Hepatocyte (in vitro differentiated cells): ENCODE measurements at regions not wholly inside any gene's neighbourhood (a gene's known extent, or its start where the extent isn't known, plus 50 kb on each side); places are given as distances from the start of the nearest gene placed in this dataset.

Experiments used
- DNase-seq: peaks from one replicate; pipeline ENCODE4 v3.0.0-alpha.2; 2016; ENCODE audit warnings: low spot score
- H2AFZ ChIP-seq: fragments of 200-600 bp; sonication (generic); 2 replicates; pipeline ENCODE4 v1.6.0; 2016; ENCODE audit warnings: antibody characterized with exemption, mild to moderate bottlenecking
- H3K27ac ChIP-seq: fragments of 200-600 bp; sonication (generic); 2 replicates; pipeline ENCODE4 v1.5.1; 2016; ENCODE audit warnings: mild to moderate bottlenecking
- H3K27me3 ChIP-seq: fragments of 200-600 bp; sonication (generic); 2 replicates; pipeline ENCODE4 v1.6.1; 2016
- H3K36me3 ChIP-seq: fragments of 200-600 bp; sonication (generic); replicated peaks from 2 replicates; pipeline ENCODE4 v1.5.1; 2016; ENCODE audit warnings: low read depth; ENCODE audit not compliant: insufficient read depth
- H3K4me1 ChIP-seq: fragments of 200-600 bp; sonication (generic); 2 replicates; pipeline ENCODE4 v1.5.1; 2016; ENCODE audit warnings: mild to moderate bottlenecking, moderate library complexity; ENCODE audit not compliant: insufficient read depth
- H3K4me2 ChIP-seq: fragments of 200-600 bp; sonication (generic); 2 replicates; pipeline ENCODE4 v1.6.0; 2016
- H3K4me3 ChIP-seq: fragments of 200-600 bp; sonication (generic); 2 replicates; pipeline ENCODE4 v1.5.1; 2016; ENCODE audit warnings: mild to moderate bottlenecking
- H3K79me2 ChIP-seq: fragments of 200-600 bp; sonication (generic); 2 replicates; pipeline ENCODE4 v1.6.0; 2017; ENCODE audit warnings: mild to moderate bottlenecking
- H3K9me2 ChIP-seq: fragments of 200-600 bp; sonication (generic); replicated peaks from 2 replicates; pipeline ENCODE4 v1.6.0; 2017; ENCODE audit warnings: mild to moderate bottlenecking; ENCODE audit not compliant: insufficient read depth
- H3K9me3 ChIP-seq: fragments of 200-600 bp; sonication (generic); 2 replicates; pipeline ENCODE4 v1.5.1; 2016; ENCODE audit warnings: low read depth, mild to moderate bottlenecking
- H4K20me1 ChIP-seq: fragments of 200-600 bp; sonication (generic); 2 replicates; pipeline ENCODE4 v1.6.0; 2016; ENCODE audit warnings: mild to moderate bottlenecking; ENCODE audit not compliant: insufficient read depth, poor library complexity, severe bottlenecking
- CTCF ChIP-seq: fragments of 200-600 bp; sonication (generic); IDR thresholded peaks from 2 replicates; pipeline ENCODE4 v1.5.1; 2016; ENCODE audit warnings: antibody characterized with exemption, mild to moderate bottlenecking; ENCODE audit not compliant: poor library complexity
- EZH2 ChIP-seq: fragments of 200-600 bp; sonication (generic); IDR thresholded peaks from 2 replicates; pipeline ENCODE4 v1.6.1; 2016; ENCODE audit warnings: antibody characterized with exemption, mild to moderate bottlenecking, borderline replicate concordance
- EZH2phosphoT487 ChIP-seq: fragments of 200-600 bp; sonication (generic); IDR thresholded peaks from one replicate; pipeline ENCODE4 v1.6.1; 2018; ENCODE audit warnings: antibody characterized with exemption, mild to moderate bottlenecking, low read depth, moderate library complexity; ENCODE audit not compliant: unreplicated experiment, severe bottlenecking
- WGBS: methylation state at CpG from one replicate; pipeline ENCODE4 v1.1.6; 2016; ENCODE audit warnings: low lambda C conversion rate; ENCODE audit errors: missing lambda C conversion rate; 5-methylcytosine and 5-hydroxymethylcytosine counted together

DNA sequence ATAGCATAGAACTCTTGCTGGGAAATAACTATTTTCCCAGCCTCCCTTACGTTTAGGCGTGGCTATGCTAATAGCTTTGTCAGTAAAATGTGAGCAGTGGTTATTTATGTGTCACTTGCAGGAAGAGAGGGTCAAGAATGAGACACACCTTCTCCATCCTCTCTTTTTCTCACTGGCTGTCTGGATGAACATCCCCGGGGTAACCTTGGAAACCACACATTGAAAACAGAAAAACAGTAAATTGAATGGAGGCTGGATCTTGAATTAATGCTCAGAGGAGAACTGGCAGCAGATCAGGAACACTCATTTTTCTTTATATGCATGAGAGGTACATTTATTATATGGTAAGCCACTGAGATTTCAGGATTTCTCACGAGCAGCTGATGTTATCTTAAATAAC is 127.6 kb downstream of the DNAJB9 start:
- DNase-seq = no peak
- Histone ChIP-seq H3K36me3 (no peaks in the 10 kb centered on the region), H3K79me2 (no peaks in the 10 kb centered on the region), H3K9me2 (no peaks in the 10 kb centered on the region), H3K27ac (no peak overlapping the region), H3K4me2 (no peak overlapping the region), H3K4me3 (no peak overlapping the region), H2AFZ (no peak overlapping the region), H3K4me1 (no peaks in the 10 kb centered on the region), H3K9me3 (no peaks in the 10 kb centered on the region), H3K27me3 (no peaks in the 10 kb centered on the region), H4K20me1 (no peaks in the 10 kb centered on the region)
- TF ChIP-seq EZH2 (no peak), EZH2phosphoT487 (no peak), CTCF (no peak)
- 69% methylated on average over 4 of the region's 4 CpGs for WGBS

DNA sequence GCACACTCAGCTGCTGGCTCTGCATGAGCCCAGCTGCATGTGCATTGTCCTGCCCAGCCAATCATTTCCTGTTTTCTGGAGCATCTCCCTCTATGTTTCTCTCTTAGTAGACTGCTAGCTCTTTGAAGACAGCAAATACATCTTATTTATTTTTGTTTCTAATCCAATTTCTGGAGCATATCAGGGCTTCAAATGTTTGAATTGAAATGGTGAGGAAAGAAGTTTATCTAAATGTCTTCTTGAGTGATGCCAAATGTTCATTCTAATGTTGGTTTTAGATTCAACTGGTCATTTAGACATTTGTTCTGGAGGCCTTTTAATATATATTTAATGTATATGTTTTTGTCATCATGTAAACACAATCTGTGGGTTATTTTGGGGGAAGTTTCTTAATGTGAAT is 141.9 kb downstream of the DNAJB9 start:
- TF ChIP-seq EZH2 (no peak), CTCF (no peak), EZH2phosphoT487 (no peak)

GRCh38 chr7:108716783-108717182 is 147.1 kb downstream of the DNAJB9 start:
- Histone ChIP-seq H4K20me1 (no peaks in the 10 kb centered on the region), H3K36me3 (no peaks in the 10 kb centered on the region), H3K4me3 (no peak overlapping the region), H3K9me3 (no peaks in the 10 kb centered on the region), H3K4me2 (no peak overlapping the region), H3K27ac (no peak overlapping the region), H3K4me1 (no peaks in the 10 kb centered on the region), H3K9me2 (no peaks in the 10 kb centered on the region), H3K79me2 (no peaks in the 10 kb centered on the region), H2AFZ (no peak overlapping the region), H3K27me3 (no peaks in the 10 kb centered on the region)
- WGBS = 87% methylated on average over 1 of the region's 1 CpG
- DNase-seq = no peak
- no peak for TF ChIP-seq EZH2phosphoT487
- no peak for TF ChIP-seq EZH2
- TF ChIP-seq CTCF = no peak

More for the DNA sequence above, 141.9 kb downstream of the DNAJB9 start:
- no peaks in the 10 kb centered on the region for H3K79me2 ChIP-seq
- no peaks in the 10 kb centered on the region for H3K9me3 ChIP-seq
- H3K4me3 ChIP-seq = no peak overlapping the region
- no peak overlapping the region for H2AFZ ChIP-seq
- no peaks in the 10 kb centered on the region for H3K4me1 ChIP-seq
- H3K27me3 ChIP-seq = no peaks in the 10 kb centered on the region
- no peaks in the 10 kb centered on the region for H3K9me2 ChIP-seq
- no peak for DNase-seq
- H3K27ac ChIP-seq = no peak overlapping the region
- H3K36me3 ChIP-seq = no peaks in the 10 kb centered on the region
- H4K20me1 ChIP-seq = no peaks in the 10 kb centered on the region
- H3K4me2 ChIP-seq = no peak overlapping the region

- Histone ChIP-seq H4K20me1 (no peaks in the 10 kb centered on the region), H3K4me1 (no peaks in the 10 kb centered on the region), H3K4me2 (no peak overlapping the region), H3K9me3 (no peaks in the 10 kb centered on the region), H3K4me3 (no peak overlapping the region), H3K27me3 (no peaks in the 10 kb centered on the region), H3K9me2 (no peaks in the 10 kb centered on the region), H2AFZ (no peak overlapping the region), H3K79me2 (no peaks in the 10 kb centered on the region), H3K36me3 (no peaks in the 10 kb centered on the region), H3K27ac (no peak overlapping the region)
- no peak for DNase-seq
- TF ChIP-seq EZH2 (no peak), EZH2phosphoT487 (no peak), CTCF (no peak)
Measured at GRCh38 chr7:108717781-108718180, 148.1 kb downstream of the DNAJB9 start.
